ENCODE measurements at regions not wholly inside any gene's neighbourhood (a gene's known extent, or its start where the extent isn't known, plus 50 kb on each side); places are given as distances from the start of the nearest gene placed in this dataset.

DNA sequence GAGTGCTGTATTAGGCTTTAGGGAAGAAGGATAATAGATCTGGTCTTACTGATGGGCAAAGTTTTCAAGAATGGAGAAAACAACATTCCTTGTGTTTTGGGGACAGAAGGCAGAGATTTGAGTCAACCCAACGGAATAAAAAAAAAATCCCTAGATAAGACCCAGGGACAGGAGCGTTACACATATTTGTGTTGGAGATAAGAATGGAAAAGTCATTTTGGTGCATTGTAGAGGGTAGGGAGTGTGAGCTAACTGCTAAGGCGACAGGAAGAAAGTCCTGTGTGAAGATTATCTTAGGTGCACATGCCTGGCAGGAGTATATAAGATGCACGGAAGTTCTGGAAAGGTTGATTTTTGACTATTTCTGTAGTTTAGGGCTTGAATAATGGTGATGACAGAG lies 450.3 kb upstream of the ARGLU1 start:
- Histone ChIP-seq H3K27me3 (ENCODE audit: insufficient read depth, low read length) (no peaks in the 10 kb centered on the region), H3K9me3 (ENCODE audit: control insufficient read depth in 1 of 2, insufficient read depth in 1 of 2, low read depth in 1 of 2, low read length in 2 of 2) (peaks cover 0 to 5% of the 10 kb centered on the region in 2 experiments; a peak in 1 of 4 replicates), H3K9ac (ENCODE audit: low read length) (no peak overlapping the region), H3K9me2 (ENCODE audit: insufficient read depth) (no peaks in the 10 kb centered on the region), H2AFZ (ENCODE audit: low read depth, low read length, poor library complexity, severe bottlenecking) (no peak overlapping the region), H3K4me3 (replicated peaks in 1 of 2; ENCODE audit: low read depth in 1 of 2, low read length in 2 of 2) (no peak overlapping the region), H3K36me3 (ENCODE audit: control insufficient read depth in 1 of 2, insufficient read depth in 2 of 2, low read length in 2 of 2) (no peaks in the 10 kb centered on the region), H3K4me2 (ENCODE audit: low read length) (no peak overlapping the region), H4K20me1 (ENCODE audit: insufficient read depth) (no peaks in the 10 kb centered on the region), H3K79me2 (ENCODE audit: insufficient read depth, low read length) (no peaks in the 10 kb centered on the region), H3K4me1 (ENCODE audit: control insufficient read depth in 1 of 2, insufficient read depth in 2 of 2, low read length in 2 of 2) (no peaks in the 10 kb centered on the region), H3K27ac (ENCODE audit: low read depth, low read length) (no peak overlapping the region)
- DNase-seq (ENCODE audit: low read depth, low spot score) (no peak), ATAC-seq (no peak)
- intact Hi-C loops (cut with micrococcal nuclease) = no loop called here
- TF ChIP-seq CEBPB (IDR thresholded peaks at IDR 0.05; ENCODE audit: low read depth) (no peak), ATF3 (IDR thresholded peaks at IDR 0.05) (no peak), EGR1 (IDR thresholded peaks at IDR 0.05; ENCODE audit: low read depth) (no peak), RAD21 (IDR thresholded peaks at IDR 0.05; ENCODE audit: low read depth) (no peak), SRF (IDR thresholded peaks at IDR 0.05; ENCODE audit: low read depth) (no peak), POLR2AphosphoS5 (IDR thresholded peaks at IDR 0.05; ENCODE audit: low read depth, low read length) (no peak), REST (IDR thresholded peaks at IDR 0.05; ENCODE audit: low read depth) (no peak), FOSL1 (IDR thresholded peaks at IDR 0.05; ENCODE audit: low read depth) (no peak), ELF1 (IDR thresholded peaks at IDR 0.05; ENCODE audit: borderline replicate concordance, low read depth) (no peak), ZNF274 (IDR thresholded peaks at IDR 0.05; ENCODE audit: low read depth, low read length) (no peak), CTCF (IDR thresholded peaks at IDR 0.05 in 2 of 3, conservative IDR thresholded peaks at IDR 0.05 in 1 of 3; ENCODE audit: borderline replicate concordance in 1 of 3, insufficient read depth in 1 of 3, low read depth in 2 of 3, low read length in 2 of 3) (no peak), ZFX (IDR thresholded peaks at IDR 0.05) (no peak), CBX3 (IDR thresholded peaks at IDR 0.05; ENCODE audit: low read depth) (no peak), SIN3A (IDR thresholded peaks at IDR 0.05; ENCODE audit: low read depth) (no peak)
- TF ChIP-seq, protein P1, sequence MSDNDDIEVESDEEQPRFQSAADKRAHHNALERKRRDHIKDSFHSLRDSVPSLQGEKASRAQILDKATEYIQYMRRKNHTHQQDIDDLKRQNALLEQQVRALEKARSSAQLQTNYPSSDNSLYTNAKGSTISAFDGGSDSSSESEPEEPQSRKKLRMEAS (IDR thresholded peaks at IDR 0.05) = no peak
- RAD21 ChIA-PET (ENCODE audit: low non-redundant PET in 1 of 2, low total read pairs in 2 of 2, uncharacterized antibody in 2 of 2, unreplicated experiment in 2 of 2) = no interaction called here
- BruUV-seq (replicated peaks) = no TSS peak
- CTCF ChIA-PET = no interaction called here
- POLR2A ChIA-PET = no interaction called here
